Mammary epithelial cell (primary cell): ENCODE measurements at regions not wholly inside any gene's neighbourhood (a gene's known extent, or its start where the extent isn't known, plus 50 kb on each side); places are given as distances from the start of the nearest gene placed in this dataset.

Experiments
- EZH2 ChIP-seq: IDR thresholded peaks from 2 replicates; pipeline ENCODE4 v1.6.1; 2012; ENCODE audit warnings: low read length, inconsistent platforms, borderline replicate concordance
- TF ChIP-seq, protein P1 (sequence below), 2 donors: IDR thresholded peaks in 1 of 2; conservative IDR thresholded peaks in 1 of 2; 2 replicates each; pipeline ENCODE4 v1.5.1; 2011 to 2012; ENCODE audit warnings: inconsistent platforms in 2 of 2, low read length in 2 of 2, mild to moderate bottlenecking in 2 of 2, control low read depth in 1 of 2, low read depth in 1 of 2; ENCODE audit not compliant: insufficient read depth in 1 of 2; ENCODE audit errors: extremely low read depth in 1 of 2

DNA sequence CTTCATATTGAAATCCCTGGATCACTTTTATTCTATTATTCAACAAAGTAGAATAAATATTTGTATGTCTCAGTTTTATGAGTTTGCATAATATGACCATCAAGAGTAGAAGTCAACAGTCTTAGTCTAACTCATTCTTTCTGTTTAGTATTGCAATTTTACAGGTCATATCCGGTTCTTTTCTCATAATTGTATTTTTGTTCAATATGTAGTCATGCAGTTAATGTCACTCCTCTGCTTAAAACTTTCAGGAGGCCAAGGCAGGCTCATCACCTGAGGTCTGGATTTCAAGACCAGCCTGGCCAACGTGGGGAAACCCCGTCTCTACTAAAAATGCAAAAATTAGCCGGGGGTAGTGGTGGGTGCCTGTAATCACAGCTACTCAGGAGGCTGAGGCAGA lies 148.4 kb upstream of the TRPM3 start:
- TF ChIP-seq, protein P1, sequence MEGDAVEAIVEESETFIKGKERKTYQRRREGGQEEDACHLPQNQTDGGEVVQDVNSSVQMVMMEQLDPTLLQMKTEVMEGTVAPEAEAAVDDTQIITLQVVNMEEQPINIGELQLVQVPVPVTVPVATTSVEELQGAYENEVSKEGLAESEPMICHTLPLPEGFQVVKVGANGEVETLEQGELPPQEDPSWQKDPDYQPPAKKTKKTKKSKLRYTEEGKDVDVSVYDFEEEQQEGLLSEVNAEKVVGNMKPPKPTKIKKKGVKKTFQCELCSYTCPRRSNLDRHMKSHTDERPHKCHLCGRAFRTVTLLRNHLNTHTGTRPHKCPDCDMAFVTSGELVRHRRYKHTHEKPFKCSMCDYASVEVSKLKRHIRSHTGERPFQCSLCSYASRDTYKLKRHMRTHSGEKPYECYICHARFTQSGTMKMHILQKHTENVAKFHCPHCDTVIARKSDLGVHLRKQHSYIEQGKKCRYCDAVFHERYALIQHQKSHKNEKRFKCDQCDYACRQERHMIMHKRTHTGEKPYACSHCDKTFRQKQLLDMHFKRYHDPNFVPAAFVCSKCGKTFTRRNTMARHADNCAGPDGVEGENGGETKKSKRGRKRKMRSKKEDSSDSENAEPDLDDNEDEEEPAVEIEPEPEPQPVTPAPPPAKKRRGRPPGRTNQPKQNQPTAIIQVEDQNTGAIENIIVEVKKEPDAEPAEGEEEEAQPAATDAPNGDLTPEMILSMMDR (conservative IDR thresholded peaks at IDR 0.05 in 1 of 2, IDR thresholded peaks at IDR 0.05 in 1 of 2; ENCODE audit: extremely low read depth in 1 of 2, insufficient read depth in 1 of 2, low read depth in 1 of 2, low read length in 2 of 2): no peak
- TF ChIP-seq EZH2: no peak
